Stomach (tissue), 8 donors: ENCODE measurements at regions not wholly inside any gene's neighbourhood (a gene's known extent, or its start where the extent isn't known, plus 50 kb on each side); places are given as distances from the start of the nearest gene placed in this dataset.

Experiments
- DNase-seq, 2 donors: peaks; one replicate each; pipeline versions ENCODE4 v3.0.0 to v3.0.0-alpha.2; 2013 to 2019
- H3K27ac ChIP-seq, 5 donors: fragments of 200-600 bp in 4 of 5; sonication (generic) in 4 of 5; one replicate each; pipeline ENCODE4 v1.5.1; 2013 to 2019; ENCODE audit warnings: mild to moderate bottlenecking in 1 of 5, moderate library complexity in 1 of 5
- H3K27me3 ChIP-seq, 3 donors: fragments of 200-600 bp; sonication (generic); one replicate each; pipeline ENCODE4 v1.5.1; 2017 to 2019; ENCODE audit warnings: mixed run types in 1 of 3
- H3K36me3 ChIP-seq, 4 donors: fragments of 200-600 bp; sonication (generic); 1 replicate in 3 of 4; 2 replicates in 1 of 4; pipeline ENCODE4 v1.5.1; 2016 to 2019
- H3K4me1 ChIP-seq, 4 donors: fragments of 200-600 bp; sonication (generic); one replicate each; pipeline ENCODE4 v1.5.1; 2016 to 2019
- H3K4me3 ChIP-seq, 4 donors: fragments of 200-600 bp; sonication (generic) in 3 of 4; one replicate each; pipeline ENCODE4 v1.5.1; 2016 to 2019; ENCODE audit warnings: mild to moderate bottlenecking in 1 of 4
- H3K9me3 ChIP-seq, 4 donors: fragments of 200-600 bp; sonication (generic); one replicate each; pipeline ENCODE4 v1.5.1; 2016 to 2019
- EP300 ChIP-seq: sonication (generic); formaldehyde crosslinking; IDR thresholded peaks from one replicate; pipeline ENCODE4 v1.6.1; 2017; ENCODE audit warnings: antibody characterized with exemption
- POLR2A ChIP-seq, 4 donors: fragments of 450-650 bp; IDR thresholded peaks; one replicate each; pipeline ENCODE4 v1.6.1; 2016; ENCODE audit warnings: antibody characterized with exemption in 4 of 4, control low read depth in 2 of 4, mild to moderate bottlenecking in 1 of 4, moderate library complexity in 1 of 4
- POLR2AphosphoS5 ChIP-seq, 3 donors: sonication (generic); formaldehyde crosslinking; IDR thresholded peaks; one replicate each; pipeline ENCODE4 v1.6.1; 2016; ENCODE audit warnings: antibody characterized with exemption in 3 of 3
- WGBS, 5 donors: extraction: QIAGEN DNeasy Blood & Tissue Kit in 3 of 5; methylation state at CpG; one replicate each; pipeline versions ENCODE4 v1.1.5 to v1.1.7; 2013 to 2018; 5-methylcytosine and 5-hydroxymethylcytosine counted together
- intact Hi-C: fragments of 100-400 bp; cut with DNase I; formaldehyde crosslinking; loops from one replicate; pipeline ENCODE4 v1.15.1; 2023; ENCODE audit warnings: low total_unique reads
- TF ChIP-seq, protein P1 (sequence below), 7 experiments: fragments of 450-650 bp in 4 of 7; fragments of 200-600 bp in 3 of 7; sonication (generic) in 3 of 7; IDR thresholded peaks; one replicate each; pipeline ENCODE4 v1.5.1; 2016 to 2019; ENCODE audit warnings: antibody characterized with exemption in 7 of 7, control low read depth in 2 of 7, mild to moderate bottlenecking in 1 of 7
- donor health status: healthy with polysubstance abuse.
- donor health status: Bipolar disorder and iron deficiency.
- donor health status: healthy.

DNA sequence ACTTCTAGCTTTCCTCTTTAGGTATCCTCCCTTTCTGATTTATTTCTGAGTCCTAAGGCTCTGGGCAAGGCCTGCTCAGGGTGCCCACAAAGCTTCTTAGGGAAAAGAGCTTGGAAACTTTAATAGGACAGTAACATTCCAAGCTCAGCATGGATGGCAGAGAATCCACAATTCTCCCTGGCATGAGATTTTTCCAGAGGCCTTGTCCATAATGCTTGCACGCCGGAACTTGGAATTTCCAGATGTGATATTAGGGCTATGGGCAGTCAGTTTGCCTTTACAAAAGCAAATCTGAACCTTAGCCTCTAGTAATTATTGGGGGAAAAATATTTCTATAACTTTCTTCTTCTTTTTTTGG lies 139.0 kb upstream of the RBMS3 start:
- Histone ChIP-seq H3K27me3 (no peaks in the 10 kb centered on the region), H3K9me3 (no peaks in the 10 kb centered on the region), H3K27ac (no peak overlapping the region), H3K4me1 (peaks cover 0 to 27% (median 6%) of the 10 kb centered on the region in 4 donors), H3K36me3 (no peaks in the 10 kb centered on the region), H3K4me3 (no peak overlapping the region)
- WGBS, 5 donors = 76 to 95% (median 88%) methylated on average over 2 of the region's 2 CpGs
- DNase-seq = no peak
- intact Hi-C loops = no loop called here
- TF ChIP-seq POLR2AphosphoS5 (IDR thresholded peaks at IDR 0.05) (no peak), POLR2A (IDR thresholded peaks at IDR 0.05) (no peak), EP300 (no peak)
- TF ChIP-seq, protein P1, sequence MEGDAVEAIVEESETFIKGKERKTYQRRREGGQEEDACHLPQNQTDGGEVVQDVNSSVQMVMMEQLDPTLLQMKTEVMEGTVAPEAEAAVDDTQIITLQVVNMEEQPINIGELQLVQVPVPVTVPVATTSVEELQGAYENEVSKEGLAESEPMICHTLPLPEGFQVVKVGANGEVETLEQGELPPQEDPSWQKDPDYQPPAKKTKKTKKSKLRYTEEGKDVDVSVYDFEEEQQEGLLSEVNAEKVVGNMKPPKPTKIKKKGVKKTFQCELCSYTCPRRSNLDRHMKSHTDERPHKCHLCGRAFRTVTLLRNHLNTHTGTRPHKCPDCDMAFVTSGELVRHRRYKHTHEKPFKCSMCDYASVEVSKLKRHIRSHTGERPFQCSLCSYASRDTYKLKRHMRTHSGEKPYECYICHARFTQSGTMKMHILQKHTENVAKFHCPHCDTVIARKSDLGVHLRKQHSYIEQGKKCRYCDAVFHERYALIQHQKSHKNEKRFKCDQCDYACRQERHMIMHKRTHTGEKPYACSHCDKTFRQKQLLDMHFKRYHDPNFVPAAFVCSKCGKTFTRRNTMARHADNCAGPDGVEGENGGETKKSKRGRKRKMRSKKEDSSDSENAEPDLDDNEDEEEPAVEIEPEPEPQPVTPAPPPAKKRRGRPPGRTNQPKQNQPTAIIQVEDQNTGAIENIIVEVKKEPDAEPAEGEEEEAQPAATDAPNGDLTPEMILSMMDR (IDR thresholded peaks at IDR 0.05) = no peak

DNA sequence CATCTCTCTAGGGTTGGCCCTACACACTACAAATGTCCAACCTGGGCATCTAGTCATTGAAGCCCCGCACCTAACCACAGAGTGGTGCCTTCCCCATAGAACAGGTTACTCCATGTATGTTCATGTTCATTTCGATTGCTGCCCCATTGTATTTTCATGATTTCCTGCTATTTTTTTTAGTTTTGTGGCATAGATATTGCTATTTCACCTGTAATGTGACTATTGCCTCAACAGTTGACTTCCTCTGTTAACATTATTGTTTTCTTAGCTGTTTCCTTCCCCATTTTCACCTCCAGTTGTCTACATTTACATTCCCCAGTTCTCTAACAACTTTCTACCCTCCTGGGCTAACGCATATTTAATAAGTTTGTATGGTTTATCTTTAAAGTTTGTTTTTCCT lies 137.7 kb upstream of the RBMS3 start:
- 70 to 86% (median 84%) methylated on average over 3 of the region's 3 CpGs for WGBS, 5 donors

DNA sequence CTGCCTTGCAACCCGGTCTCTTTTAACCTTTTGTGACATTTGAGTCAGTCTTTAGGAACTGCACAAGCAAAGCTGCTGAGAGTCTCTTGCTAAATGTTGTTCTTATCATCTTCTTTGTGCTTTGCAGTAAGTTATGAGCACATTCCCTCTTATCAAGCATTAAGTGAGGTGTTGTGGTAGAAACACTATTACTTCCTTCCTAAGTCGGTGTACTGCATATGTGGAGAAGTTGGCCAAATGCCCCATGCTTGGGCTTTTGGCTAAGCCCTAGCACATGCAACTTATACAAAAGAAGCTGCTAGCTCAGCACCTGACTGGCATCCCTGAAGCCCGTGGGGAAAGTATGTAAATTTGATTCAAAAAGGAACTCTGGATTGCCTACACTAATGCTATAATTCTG lies 136.5 kb upstream of the RBMS3 start:
- Histone ChIP-seq H3K27me3 (no peaks in the 10 kb centered on the region), H3K36me3 (no peaks in the 10 kb centered on the region), H3K27ac (no peak overlapping the region), H3K4me3 (no peak overlapping the region), H3K9me3 (no peaks in the 10 kb centered on the region), H3K4me1 (peaks cover 0 to 27% (median 6%) of the 10 kb centered on the region in 4 donors)
- TF ChIP-seq POLR2AphosphoS5 (IDR thresholded peaks at IDR 0.05) = no peak
- TF ChIP-seq POLR2A (IDR thresholded peaks at IDR 0.05) = no peak
- TF ChIP-seq, protein P1 (IDR thresholded peaks at IDR 0.05) = no peak
- TF ChIP-seq EP300 = no peak
- WGBS, 5 donors = 12 to 29% (median 20%) methylated on average over 3 of the region's 3 CpGs
- intact Hi-C loops = no loop called here
- DNase-seq = peak in 1 of 2 donors; percentile 36

More for the DNA sequence above, 137.7 kb upstream of the RBMS3 start:
- no peaks in the 10 kb centered on the region for H3K36me3 ChIP-seq
- H3K9me3 ChIP-seq = no peaks in the 10 kb centered on the region
- DNase-seq = no peak
- peaks cover 0 to 27% (median 6%) of the 10 kb centered on the region in 4 donors for H3K4me1 ChIP-seq
- H3K27ac ChIP-seq = no peak overlapping the region
- H3K27me3 ChIP-seq = no peaks in the 10 kb centered on the region
- H3K4me3 ChIP-seq = no peak overlapping the region
- TF ChIP-seq POLR2AphosphoS5 (IDR thresholded peaks at IDR 0.05) (no peak), EP300 (no peak), POLR2A (IDR thresholded peaks at IDR 0.05) (no peak)
- TF ChIP-seq, protein P1 (IDR thresholded peaks at IDR 0.05) = no peak
- intact Hi-C loops = no loop called here

DNA sequence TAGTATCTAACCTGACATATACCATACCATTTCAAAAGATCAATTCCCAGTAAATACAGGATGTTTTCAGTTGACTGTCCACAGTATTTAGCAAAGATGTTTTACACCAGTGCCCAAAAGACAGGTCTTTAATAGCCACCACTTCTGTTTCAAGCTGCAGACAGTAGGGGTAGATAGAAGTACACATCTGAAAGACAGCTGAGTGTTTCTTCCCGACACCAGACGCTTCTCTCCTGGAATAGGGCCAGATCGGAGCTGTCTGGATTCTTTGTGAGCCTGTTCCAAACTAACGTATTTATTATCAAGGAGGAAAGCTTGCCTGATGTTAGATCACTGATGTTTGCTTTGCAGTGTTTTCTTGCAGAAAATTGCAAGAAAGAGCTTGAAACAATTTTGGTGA lies 136.1 kb upstream of the RBMS3 start:
- no peak overlapping the region for H3K4me3 ChIP-seq
- no peaks in the 10 kb centered on the region for H3K36me3 ChIP-seq
- 37 to 54% (median 43%) methylated on average over 4 of the region's 4 CpGs for WGBS, 5 donors
- H3K27ac ChIP-seq = no peak overlapping the region
- intact Hi-C loops = no loop called here
- H3K27me3 ChIP-seq = no peaks in the 10 kb centered on the region
- TF ChIP-seq POLR2A (IDR thresholded peaks at IDR 0.05) = no peak
- TF ChIP-seq, protein P1 (IDR thresholded peaks at IDR 0.05) = no peak
- DNase-seq = peak in 1 of 2 donors; percentile 84
- peaks cover 0 to 27% (median 6%) of the 10 kb centered on the region in 4 donors for H3K4me1 ChIP-seq
- no peaks in the 10 kb centered on the region for H3K9me3 ChIP-seq
